NB4 (cell line): ENCODE measurements at regions not wholly inside any gene's neighbourhood (a gene's known extent, or its start where the extent isn't known, plus 50 kb on each side); places are given as distances from the start of the nearest gene placed in this dataset.

Experiments used
- POLR2A ChIP-seq: IDR thresholded peaks from 2 replicates; pipeline ENCODE4 v1.6.1; 2011; ENCODE audit warnings: mild to moderate bottlenecking; ENCODE audit not compliant: insufficient read length; ENCODE audit errors: extremely low read depth
- TF ChIP-seq, protein P1 (sequence below): IDR thresholded peaks from one replicate; pipeline ENCODE4 v1.5.1; 2012; ENCODE audit warnings: low read depth, low read length

DNA sequence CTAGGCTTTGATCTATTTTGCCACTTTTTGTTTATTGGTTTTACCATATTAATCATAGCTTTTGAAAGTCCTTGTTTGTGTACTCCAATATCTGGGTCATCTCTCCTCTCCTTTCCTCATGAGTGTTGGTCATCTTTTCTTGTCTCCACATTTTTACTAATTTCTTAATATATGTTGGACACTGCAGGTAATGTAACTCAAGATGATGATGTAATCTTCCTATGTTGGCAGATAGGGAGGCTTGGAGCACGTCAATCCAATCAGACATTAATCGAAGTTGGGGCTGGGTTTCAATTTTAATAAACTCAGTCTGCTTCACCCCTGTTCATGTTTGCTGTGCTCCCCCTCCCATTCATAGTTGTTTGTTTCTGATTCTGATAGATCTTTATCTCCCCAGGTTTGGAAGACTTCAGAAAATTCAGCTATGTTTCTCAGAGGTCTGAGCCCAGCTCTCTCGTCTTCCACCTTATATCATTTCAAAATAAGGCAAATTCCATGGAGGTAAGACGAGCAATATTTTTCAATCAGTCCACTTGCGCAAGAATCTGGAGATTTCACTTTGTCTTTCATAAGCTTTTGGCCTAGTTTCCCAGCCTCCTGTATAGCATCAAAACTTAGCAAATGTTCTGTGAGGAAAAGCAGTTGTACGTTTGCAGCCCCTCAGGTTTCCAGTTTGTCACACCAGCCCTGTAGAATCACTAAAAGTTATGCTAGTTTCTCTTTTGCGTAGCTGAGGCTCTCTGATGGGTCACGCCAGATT, 504.1 kb downstream of the TMTC2 start:
- TF ChIP-seq, protein P1, sequence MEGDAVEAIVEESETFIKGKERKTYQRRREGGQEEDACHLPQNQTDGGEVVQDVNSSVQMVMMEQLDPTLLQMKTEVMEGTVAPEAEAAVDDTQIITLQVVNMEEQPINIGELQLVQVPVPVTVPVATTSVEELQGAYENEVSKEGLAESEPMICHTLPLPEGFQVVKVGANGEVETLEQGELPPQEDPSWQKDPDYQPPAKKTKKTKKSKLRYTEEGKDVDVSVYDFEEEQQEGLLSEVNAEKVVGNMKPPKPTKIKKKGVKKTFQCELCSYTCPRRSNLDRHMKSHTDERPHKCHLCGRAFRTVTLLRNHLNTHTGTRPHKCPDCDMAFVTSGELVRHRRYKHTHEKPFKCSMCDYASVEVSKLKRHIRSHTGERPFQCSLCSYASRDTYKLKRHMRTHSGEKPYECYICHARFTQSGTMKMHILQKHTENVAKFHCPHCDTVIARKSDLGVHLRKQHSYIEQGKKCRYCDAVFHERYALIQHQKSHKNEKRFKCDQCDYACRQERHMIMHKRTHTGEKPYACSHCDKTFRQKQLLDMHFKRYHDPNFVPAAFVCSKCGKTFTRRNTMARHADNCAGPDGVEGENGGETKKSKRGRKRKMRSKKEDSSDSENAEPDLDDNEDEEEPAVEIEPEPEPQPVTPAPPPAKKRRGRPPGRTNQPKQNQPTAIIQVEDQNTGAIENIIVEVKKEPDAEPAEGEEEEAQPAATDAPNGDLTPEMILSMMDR, result no peak
- TF ChIP-seq POLR2A, result no peak
